ENCODE measurements at regions not wholly inside any gene's neighbourhood (a gene's known extent, or its start where the extent isn't known, plus 50 kb on each side); places are given as distances from the start of the nearest gene placed in this dataset.

GRCh38 chr1:90782046-90782445, 64.9 kb upstream of the BARHL2 start:
- no peak for DNase-seq (ENCODE audit: low read depth in 2 of 2, low spot score in 1 of 2)

- no peak for DNase-seq (ENCODE audit: low read depth in 2 of 2, low spot score in 1 of 2)
Measured at GRCh38 chr1:90781534-90781933, 64.4 kb upstream of the BARHL2 start.

- no peak for DNase-seq (ENCODE audit: low read depth in 2 of 2, low spot score in 1 of 2)
Measured at GRCh38 chr1:90780981-90781380, 63.9 kb upstream of the BARHL2 start.

- DNase-seq (ENCODE audit: low read depth in 2 of 2, low spot score in 1 of 2) = no peak
Measured at GRCh38 chr1:90779573-90779972, 62.5 kb upstream of the BARHL2 start.

- no peak for DNase-seq (ENCODE audit: low read depth in 2 of 2, low spot score in 1 of 2)
Measured at GRCh38 chr1:90778486-90778885, 61.4 kb upstream of the BARHL2 start.

- no peak for DNase-seq (ENCODE audit: low read depth in 2 of 2, low spot score in 1 of 2)
Measured at GRCh38 chr1:90773812-90774211, 56.7 kb upstream of the BARHL2 start.

GRCh38 chr1:90768826-90769225, 51.7 kb upstream of the BARHL2 start:
- DNase-seq (ENCODE audit: low read depth in 2 of 2, low spot score in 1 of 2) = no peak

- no peak for DNase-seq (ENCODE audit: low read depth in 2 of 2, low spot score in 1 of 2)
Measured at GRCh38 chr1:90768098-90768497, 51.0 kb upstream of the BARHL2 start.
